Panc1 (cell line): ENCODE measurements at regions not wholly inside any gene's neighbourhood (a gene's known extent, or its start where the extent isn't known, plus 50 kb on each side); places are given as distances from the start of the nearest gene placed in this dataset.

ENCODE experiments used
- ATAC-seq: fragments of 200-7000 bp; cut with Tn5 transposase; 2 replicates; pipeline ENCODE4 v1.9.1; 2020; ENCODE audit warnings: mild to moderate bottlenecking, moderate library complexity
- BruUV-seq: library from RNA; stranded (reverse); fragments of 400-500 nt; replicated peaks from 2 replicates; lab custom pipeline; 2021; lab: Mats Ljungman, UMichigan
- CTCF ChIA-PET: fragments of 300-600 bp; sonication (Branson Sonifier 250); formaldehyde crosslinking; loops from one replicate; lab custom pipeline; 2022; ENCODE audit warnings: antibody characterized with exemption; lab: Charles Lee
- POLR2A ChIA-PET: fragments of 300-600 bp; sonication (Branson Sonifier 250); formaldehyde crosslinking; loops from one replicate; lab custom pipeline; 2022; ENCODE audit warnings: antibody characterized with exemption; lab: Charles Lee
- DNase-seq: peaks from one replicate; pipeline ENCODE4 v3.0.0-alpha.2; 2010; ENCODE audit warnings: low read depth, low spot score
- H3K27ac ChIP-seq: 2 replicates; pipeline ENCODE4 v1.5.1; 2011; ENCODE audit warnings: mild to moderate bottlenecking, low read length, inconsistent platforms
- H3K27me3 ChIP-seq: fragments of 200-500 bp; sonication (Bioruptor generic); 2 replicates; pipeline ENCODE4 v1.6.0; 2014; ENCODE audit warnings: low read length, inconsistent platforms; ENCODE audit not compliant: control insufficient read depth, insufficient read depth
- H3K36me3 ChIP-seq: fragments of 200-500 bp; sonication (Bioruptor generic); 2 replicates; pipeline ENCODE4 v1.5.1; 2014; ENCODE audit warnings: inconsistent platforms, mild to moderate bottlenecking, low read length, moderate library complexity; ENCODE audit not compliant: control insufficient read depth, insufficient read depth
- H3K4me1 ChIP-seq: 2 replicates; pipeline ENCODE4 v1.5.1; 2011; ENCODE audit warnings: inconsistent platforms, mild to moderate bottlenecking, low read length, moderate library complexity; ENCODE audit not compliant: control insufficient read depth, insufficient read depth
- H3K4me3 ChIP-seq, 2 experiments: 2 replicates each; pipeline ENCODE4 v1.5.1; 2011 to 2012; ENCODE audit warnings: low read depth in 2 of 2, low read length in 2 of 2, mild to moderate bottlenecking in 2 of 2, inconsistent platforms in 1 of 2, moderate library complexity in 1 of 2
- H3K9me3 ChIP-seq: fragments of 200-500 bp; sonication (Bioruptor generic); 2 replicates; pipeline ENCODE4 v1.5.1; 2014; ENCODE audit warnings: low read depth, mild to moderate bottlenecking, inconsistent platforms, low read length, moderate library complexity; ENCODE audit not compliant: control insufficient read depth, insufficient read depth
- CTCF ChIP-seq: fragments of 450-650 bp; IDR thresholded peaks from 2 replicates; pipeline ENCODE4 v1.5.1; 2017; ENCODE audit warnings: mild to moderate bottlenecking
- POLR2AphosphoS5 ChIP-seq: IDR thresholded peaks from 2 replicates; pipeline ENCODE4 v1.6.1; 2012; ENCODE audit warnings: mild to moderate bottlenecking, low read depth, low read length, moderate library complexity
- REST ChIP-seq, 2 experiments: IDR thresholded peaks; 2 replicates each; pipeline ENCODE4 v1.6.1; 2011 to 2012; ENCODE audit warnings: low read depth in 2 of 2, control low read depth in 1 of 2, low read length in 1 of 2, mild to moderate bottlenecking in 1 of 2, moderate library complexity in 1 of 2; ENCODE audit not compliant: insufficient read depth in 1 of 2
- SIN3A ChIP-seq: IDR thresholded peaks from 2 replicates; pipeline ENCODE4 v1.6.1; 2012; ENCODE audit warnings: low read depth, mild to moderate bottlenecking, low read length, moderate library complexity, borderline replicate concordance; ENCODE audit not compliant: insufficient read depth
- TCF7L2 ChIP-seq: IDR thresholded peaks from 2 replicates; pipeline ENCODE4 v1.6.1; 2011; ENCODE audit warnings: mild to moderate bottlenecking, low read depth, low read length, inconsistent platforms
- in situ Hi-C: cut with HindIII; loops from 2 replicates; pipeline ENCODE4 v1.10.0; 2016; ENCODE audit warnings: low sequenced_read_pairs, low pct_unique_long_range_greater_than_20kb
- intact Hi-C: fragments of 100-400 bp; cut with micrococcal nuclease; formaldehyde crosslinking; loops from one replicate; pipeline ENCODE4 v1.10.0; 2022; ENCODE audit not compliant: unreplicated experiment

GRCh38 chr1:30467101-30467500 lies 256.3 kb downstream of the MATN1 start:
- no peak for ATAC-seq
- Histone ChIP-seq H3K4me1 (no peaks in the 10 kb centered on the region), H3K9me3 (no peaks in the 10 kb centered on the region), H3K4me3 (no peak overlapping the region), H3K36me3 (no peaks in the 10 kb centered on the region), H3K27ac (no peak overlapping the region), H3K27me3 (no peaks in the 10 kb centered on the region)
- no peak for DNase-seq
- ChIA-PET POLR2A (no interaction called here), CTCF (no interaction called here)
- in situ Hi-C loops, result no loop called here
- no TSS peak for BruUV-seq
- TF ChIP-seq REST (IDR thresholded peaks at IDR 0.05; ENCODE audit: insufficient read depth in 1 of 2, low read depth in 2 of 2, low read length in 1 of 2) (no peak), CTCF (no peak), SIN3A (no peak), POLR2AphosphoS5 (no peak), TCF7L2 (no peak)
- intact Hi-C loops, result no loop called here

- Histone ChIP-seq H3K4me3 (no peak overlapping the region), H3K36me3 (no peaks in the 10 kb centered on the region), H3K27ac (no peak overlapping the region), H3K27me3 (no peaks in the 10 kb centered on the region), H3K4me1 (no peaks in the 10 kb centered on the region), H3K9me3 (no peaks in the 10 kb centered on the region)
- no peak for ATAC-seq
- in situ Hi-C loops, result no loop called here
- DNase-seq, result no peak
- intact Hi-C loops, result no loop called here
- ChIA-PET POLR2A (no interaction called here), CTCF (no interaction called here)
- TF ChIP-seq CTCF, result no peak
- no peak for TF ChIP-seq REST (IDR thresholded peaks at IDR 0.05; ENCODE audit: insufficient read depth in 1 of 2, low read depth in 2 of 2, low read length in 1 of 2)
- no peak for TF ChIP-seq POLR2AphosphoS5
- TF ChIP-seq TCF7L2, result no peak
- BruUV-seq, result no TSS peak
Measured at GRCh38 chr1:30466610-30467009, 256.8 kb downstream of the MATN1 start.
